A549 (cell line): ENCODE measurements at regions not wholly inside any gene's neighbourhood (a gene's known extent, or its start where the extent isn't known, plus 50 kb on each side); places are given as distances from the start of the nearest gene placed in this dataset.

Experiments used
- ATAC-seq, 2 experiments: fragments of 200-7000 bp in 1 of 2; fragments of >200 bp in 1 of 2; cut with Nextera tagmentation in 1 of 2; cut with Tn5 transposase in 1 of 2; 3 replicates each; pipeline versions ENCODE4 v1.8.0 to v1.9.1; 2018 to 2020; ENCODE audit warnings: mild to moderate bottlenecking in 1 of 2, moderate library complexity in 1 of 2
- CTCF ChIA-PET: fragments of 300-600 bp; sonication (Branson Sonifier 250); formaldehyde crosslinking; extraction: SDS; loops from one replicate; lab custom pipeline; 2021; ENCODE audit warnings: antibody characterized with exemption, inconsistent platforms; lab: Yijun Ruan, JAX
- POLR2A ChIA-PET: fragments of 350-600 bp; formaldehyde crosslinking; extraction: SDS; loops from one replicate; lab custom pipeline; 2021; ENCODE audit warnings: antibody characterized with exemption, inconsistent platforms; lab: Yijun Ruan, JAX
- DNase-seq, 2 experiments: peaks; one replicate each; pipeline versions ENCODE4 v3.0.0 to v3.0.0-alpha.2; 2011 to 2016; ENCODE audit warnings: low read depth in 1 of 2, low spot score in 1 of 2
- FAIRE-seq: peaks from 2 replicates; lab custom pipeline; 2011; peaks lifted over from hg19 to GRCh38; lab: Jason Lieb, UNC
- H3K27ac ChIP-seq, 2 experiments: fragments of >200 bp; sonication (Bioruptor Twin); formaldehyde crosslinking; 3 replicates each; pipeline ENCODE4 v1.5.1; 2016 to 2017
- H3K4me1 ChIP-seq: fragments of >200 bp; sonication (Bioruptor Twin); formaldehyde crosslinking; 3 replicates; pipeline ENCODE4 v1.6.1; 2016
- H3K4me2 ChIP-seq: fragments of >200 bp; sonication (Bioruptor Twin); formaldehyde crosslinking; 3 replicates; pipeline ENCODE4 v1.6.1; 2016
- H3K4me3 ChIP-seq: fragments of >200 bp; sonication (Bioruptor Twin); formaldehyde crosslinking; 3 replicates; pipeline ENCODE4 v1.5.1; 2016
- H3K9me3 ChIP-seq: fragments of >200 bp; sonication (Bioruptor Twin); formaldehyde crosslinking; 3 replicates; pipeline ENCODE4 v1.6.1; 2016
- ATOH8 ChIP-seq: fragments of 250-450 bp; sonication (Bioruptor Pico); IDR thresholded peaks from 2 replicates; pipeline ENCODE4 v1.5.0; 2020; ENCODE audit warnings: low read depth, mild to moderate bottlenecking, moderate library complexity
- BCL3 ChIP-seq: fragments of >200 bp; sonication (Bioruptor Twin); formaldehyde crosslinking; IDR thresholded peaks from 3 replicates; pipeline ENCODE4 v1.6.1; 2016
- EHMT2 ChIP-seq: fragments of 200-600 bp; sonication (generic); IDR thresholded peaks from 2 replicates; pipeline ENCODE4 v1.6.1; 2016; ENCODE audit warnings: antibody characterized with exemption, low read depth, mild to moderate bottlenecking, moderate library complexity
- ELK1 ChIP-seq: fragments of 150-350 bp; IDR thresholded peaks from 2 replicates; pipeline ENCODE4 v1.6.1; 2014; ENCODE audit warnings: low read depth, mild to moderate bottlenecking, low read length
- FOSB ChIP-seq: fragments of 250-450 bp; sonication (Bioruptor Pico); IDR thresholded peaks from 2 replicates; pipeline ENCODE4 v1.5.0; 2020; ENCODE audit warnings: mild to moderate bottlenecking, moderate library complexity
- FOXS1 ChIP-seq: fragments of 250-450 bp; sonication (Bioruptor Pico); IDR thresholded peaks from 2 replicates; pipeline ENCODE4 v1.5.0; 2020; ENCODE audit warnings: mild to moderate bottlenecking, moderate library complexity
- HES2 ChIP-seq: fragments of >200 bp; sonication (Bioruptor Twin); formaldehyde crosslinking; IDR thresholded peaks from 2 replicates; pipeline ENCODE4 v1.6.1; 2016
- HOXB5 ChIP-seq: fragments of 250-450 bp; sonication (Bioruptor Pico); IDR thresholded peaks from 2 replicates; pipeline ENCODE4 v1.5.0; 2020; ENCODE audit warnings: mild to moderate bottlenecking, moderate library complexity
- JUN ChIP-seq, 2 experiments: fragments of >200 bp; sonication (Bioruptor Twin); formaldehyde crosslinking; IDR thresholded peaks; 2 replicates in 1 of 2; 3 replicates in 1 of 2; pipeline ENCODE4 v1.6.1; 2016 to 2017
- JUNB ChIP-seq: fragments of >200 bp; sonication (Bioruptor Twin); formaldehyde crosslinking; IDR thresholded peaks from 2 replicates; pipeline ENCODE4 v1.6.1; 2016
- KDM5A ChIP-seq: fragments of 200-600 bp; sonication (generic); IDR thresholded peaks from 2 replicates; pipeline ENCODE4 v1.6.1; 2016; ENCODE audit warnings: antibody characterized with exemption, mild to moderate bottlenecking
- MAFK ChIP-seq: fragments of 450-650 bp; IDR thresholded peaks from 2 replicates; pipeline ENCODE4 v1.6.1; 2014; ENCODE audit not compliant: partially characterized antibody
- MAX ChIP-seq: IDR thresholded peaks from 2 replicates; pipeline ENCODE4 v1.6.1; 2012
- NR3C1 ChIP-seq: fragments of >200 bp; sonication (Bioruptor Twin); formaldehyde crosslinking; IDR thresholded peaks from 3 replicates; pipeline ENCODE4 v1.6.1; 2017
- PBX3 ChIP-seq: IDR thresholded peaks from 2 replicates; pipeline ENCODE4 v1.6.1; 2012
- POLR2A ChIP-seq: IDR thresholded peaks from 2 replicates; pipeline ENCODE4 v1.6.1; 2012; ENCODE audit warnings: mild to moderate bottlenecking, low read length
- SREBF2 ChIP-seq: fragments of 450-650 bp; IDR thresholded peaks from 2 replicates; pipeline ENCODE4 v1.6.1; 2014; ENCODE audit warnings: mild to moderate bottlenecking, moderate library complexity
- USF2 ChIP-seq: fragments of 450-650 bp; IDR thresholded peaks from 2 replicates; pipeline ENCODE4 v1.6.1; 2014; ENCODE audit warnings: antibody characterized with exemption
- ZFP36 ChIP-seq: fragments of 450-650 bp; IDR thresholded peaks from 2 replicates; pipeline ENCODE4 v1.6.1; 2014; ENCODE audit warnings: borderline replicate concordance; ENCODE audit not compliant: partially characterized antibody
- ZNF302 ChIP-seq: fragments of 250-450 bp; sonication (Bioruptor Pico); IDR thresholded peaks from 2 replicates; pipeline ENCODE4 v1.9.0; 2021; ENCODE audit warnings: inconsistent platforms, mild to moderate bottlenecking, moderate library complexity
- WGBS: methylation state at CpG from one replicate; pipeline ENCODE4 v1.1.6; 2017; ENCODE audit errors: missing lambda C conversion rate; 5-methylcytosine and 5-hydroxymethylcytosine counted together

- TF ChIP-seq ATOH8 (CRISPR knock-in tag) (no peak), ZNF302 (no peak), POLR2A (no peak), HOXB5 (CRISPR knock-in tag) (no peak), FOSB (CRISPR knock-in tag) (no peak)
Observed at GRCh38 chr12:72110937-72111650, 161.1 kb upstream of the TRHDE start (continued).

- ChIA-PET CTCF (no interaction called here), POLR2A (no interaction called here)
- H3K27ac ChIP-seq, result no peak overlapping the region
- H3K9me3 ChIP-seq, result no peaks in the 10 kb centered on the region
- no peak overlapping the region for H3K4me3 ChIP-seq
- TF ChIP-seq FOSB (CRISPR knock-in tag) (no peak), JUNB (no peak), ELK1 (no peak), BCL3 (no peak), MAX (no peak), MAFK (no peak), KDM5A (no peak), HES2 (no peak), JUN (IDR thresholded peaks at IDR 0.05) (no peak), EHMT2 (no peak), USF2 (no peak), SREBF2 (no peak), FOXS1 (CRISPR knock-in tag) (no peak), PBX3 (no peak), ZFP36 (no peak), NR3C1 (no peak)
- no peak for FAIRE-seq
- ATAC-seq, result no peak
- 31% methylated on average over 3 of the region's 3 CpGs for WGBS
- no peak overlapping the region for H3K4me2 ChIP-seq
- H3K4me1 ChIP-seq, result no peaks in the 10 kb centered on the region
- no peak for DNase-seq
Observed at GRCh38 chr12:72111706-72112105, 160.5 kb upstream of the TRHDE start.
